Breast epithelium (tissue), 3 donors: ENCODE measurements at regions not wholly inside any gene's neighbourhood (a gene's known extent, or its start where the extent isn't known, plus 50 kb on each side); places are given as distances from the start of the nearest gene placed in this dataset.

Experiments used
- CTCF ChIP-seq, 3 donors: fragments of 450-650 bp; IDR thresholded peaks; one replicate each; pipeline ENCODE4 v1.5.1; 2016 to 2017; ENCODE audit warnings: antibody characterized with exemption in 3 of 3, mild to moderate bottlenecking in 3 of 3, moderate library complexity in 3 of 3
- POLR2A ChIP-seq: fragments of 450-650 bp; IDR thresholded peaks from one replicate; pipeline ENCODE4 v1.6.1; 2016; ENCODE audit warnings: antibody characterized with exemption, mild to moderate bottlenecking, moderate library complexity
- POLR2AphosphoS5 ChIP-seq, 3 donors: sonication (generic); formaldehyde crosslinking; IDR thresholded peaks; one replicate each; pipeline ENCODE4 v1.6.1; 2017; ENCODE audit warnings: antibody characterized with exemption in 3 of 3

GRCh38 chr6:67353861-67354260 lies 1281.2 kb upstream of the ADGRB3 start:
- no peak for TF ChIP-seq CTCF (IDR thresholded peaks at IDR 0.05)
- no peak for TF ChIP-seq POLR2AphosphoS5 (IDR thresholded peaks at IDR 0.05)
- TF ChIP-seq POLR2A: no peak
